Loucy (cell line): ENCODE measurements at regions not wholly inside any gene's neighbourhood (a gene's known extent, or its start where the extent isn't known, plus 50 kb on each side); places are given as distances from the start of the nearest gene placed in this dataset.

Source experiments
- EZH2phosphoT487 ChIP-seq: fragments of 200-600 bp; IDR thresholded peaks from 2 replicates; pipeline ENCODE4 v1.6.1; 2018; ENCODE audit warnings: antibody characterized with exemption, mild to moderate bottlenecking, moderate library complexity, borderline replicate concordance
- TF ChIP-seq, protein P1 (sequence below): fragments of 200-600 bp; sonication (generic); conservative IDR thresholded peaks from 2 replicates; pipeline ENCODE4 v1.5.1; 2014; ENCODE audit warnings: mild to moderate bottlenecking, antibody characterized with exemption, low read length

DNA sequence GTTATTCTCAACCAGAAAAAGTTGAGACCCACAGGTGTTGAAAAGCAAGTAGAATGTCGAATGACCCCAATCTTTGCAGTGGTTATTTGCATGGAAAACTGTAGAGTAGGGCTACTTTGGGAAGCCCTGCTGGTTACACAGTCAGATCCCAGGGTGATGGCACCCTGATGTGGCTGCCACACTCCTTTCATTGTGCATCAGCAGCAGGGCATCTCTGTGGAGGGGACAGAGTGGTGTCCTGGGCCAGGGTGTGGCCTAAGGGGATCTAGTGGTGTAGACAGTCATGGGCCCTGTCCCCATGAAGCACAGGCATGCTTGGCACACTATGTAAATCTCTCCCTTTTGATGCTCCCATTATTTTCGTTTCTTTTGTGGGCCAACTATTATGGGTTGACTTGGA is 199.4 kb upstream of the NAV2 start:
- TF ChIP-seq, protein P1, sequence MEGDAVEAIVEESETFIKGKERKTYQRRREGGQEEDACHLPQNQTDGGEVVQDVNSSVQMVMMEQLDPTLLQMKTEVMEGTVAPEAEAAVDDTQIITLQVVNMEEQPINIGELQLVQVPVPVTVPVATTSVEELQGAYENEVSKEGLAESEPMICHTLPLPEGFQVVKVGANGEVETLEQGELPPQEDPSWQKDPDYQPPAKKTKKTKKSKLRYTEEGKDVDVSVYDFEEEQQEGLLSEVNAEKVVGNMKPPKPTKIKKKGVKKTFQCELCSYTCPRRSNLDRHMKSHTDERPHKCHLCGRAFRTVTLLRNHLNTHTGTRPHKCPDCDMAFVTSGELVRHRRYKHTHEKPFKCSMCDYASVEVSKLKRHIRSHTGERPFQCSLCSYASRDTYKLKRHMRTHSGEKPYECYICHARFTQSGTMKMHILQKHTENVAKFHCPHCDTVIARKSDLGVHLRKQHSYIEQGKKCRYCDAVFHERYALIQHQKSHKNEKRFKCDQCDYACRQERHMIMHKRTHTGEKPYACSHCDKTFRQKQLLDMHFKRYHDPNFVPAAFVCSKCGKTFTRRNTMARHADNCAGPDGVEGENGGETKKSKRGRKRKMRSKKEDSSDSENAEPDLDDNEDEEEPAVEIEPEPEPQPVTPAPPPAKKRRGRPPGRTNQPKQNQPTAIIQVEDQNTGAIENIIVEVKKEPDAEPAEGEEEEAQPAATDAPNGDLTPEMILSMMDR: no peak
- no peak for TF ChIP-seq EZH2phosphoT487
